K562 (cell line): ENCODE measurements at regions not wholly inside any gene's neighbourhood (a gene's known extent, or its start where the extent isn't known, plus 50 kb on each side); places are given as distances from the start of the nearest gene placed in this dataset.

Experiments
- ATAC-seq: fragments of 200-7000 bp; cut with Tn5 transposase; 3 replicates; pipeline ENCODE4 v1.9.1; 2020; ENCODE audit warnings: moderate library complexity
- BruUV-seq: library from RNA; stranded (reverse); fragments of 400-500 nt; replicated peaks from 2 replicates; lab custom pipeline; 2021; lab: Mats Ljungman, UMichigan
- CTCF ChIA-PET: fragments of 300-600 bp; formaldehyde crosslinking; extraction: SDS; loops from one replicate; lab custom pipeline; 2021; ENCODE audit warnings: low intra/inter-chr PET ratio; lab: Yijun Ruan, JAX
- POLR2A ChIA-PET: fragments of 300-600, 350-650 bp; sonication (Branson Sonifier 250); formaldehyde crosslinking; extraction: SDS; loops from one replicate; lab custom pipeline; 2021; ENCODE audit warnings: antibody characterized with exemption, inconsistent platforms; lab: Yijun Ruan, JAX
- DNase-seq, 4 experiments: peaks; one replicate each; pipeline versions ENCODE4 v3.0.0 to v3.0.0-alpha.2; 2011 to 2018; ENCODE audit warnings: low spot score in 3 of 4, mixed read lengths in 3 of 4; ENCODE audit errors: extremely low read depth in 1 of 4
- FAIRE-seq: peaks from 2 replicates; lab custom pipeline; 2011; peaks lifted over from hg19 to GRCh38; lab: Jason Lieb, UNC
- H2AFZ ChIP-seq: 2 replicates; pipeline ENCODE4 v1.6.0; 2011; ENCODE audit warnings: low read depth, low read length, control low read depth, inconsistent platforms
- H3K27ac ChIP-seq: fragments of 200-600 bp; 3 replicates; pipeline ENCODE4 v1.8.0; 2011; ENCODE audit warnings: low read depth, mild to moderate bottlenecking, control low read depth, inconsistent platforms, low read length, moderate library complexity, mixed read lengths; ENCODE audit errors: extremely low read depth
- H3K27me3 ChIP-seq, 2 experiments: fragments of 300-600 bp in 1 of 2; 2 replicates in 1 of 2; 3 replicates in 1 of 2; pipeline versions ENCODE4 v1.6.0 to v1.8.0; 2011; ENCODE audit warnings: inconsistent platforms in 2 of 2, low read length in 2 of 2, mild to moderate bottlenecking in 1 of 2, mixed read lengths in 1 of 2, moderate library complexity in 1 of 2; ENCODE audit not compliant: control insufficient read depth in 2 of 2, insufficient read depth in 2 of 2
- H3K36me3 ChIP-seq: fragments of 300-600 bp; 3 replicates; pipeline ENCODE4 v1.8.0; 2011; ENCODE audit warnings: mild to moderate bottlenecking, low read length, inconsistent platforms; ENCODE audit not compliant: control insufficient read depth, insufficient read depth
- H3K4me1 ChIP-seq, 2 experiments: fragments of 200-600 bp in 1 of 2; replicated peaks in 1 of 2; 2 replicates in 1 of 2; 3 replicates in 1 of 2; pipeline versions ENCODE4 v1.5.1 to v1.8.0; 2011; ENCODE audit warnings: inconsistent platforms in 2 of 2, low read length in 2 of 2, mild to moderate bottlenecking in 1 of 2, mixed read lengths in 1 of 2, moderate library complexity in 1 of 2; ENCODE audit not compliant: control insufficient read depth in 2 of 2, insufficient read depth in 2 of 2
- H3K4me2 ChIP-seq: 2 replicates; pipeline ENCODE4 v1.6.1; 2011; ENCODE audit warnings: low read length, control low read depth, inconsistent platforms, mixed read lengths; ENCODE audit not compliant: insufficient read depth
- H3K4me3 ChIP-seq: fragments of 200-600 bp; sonication (generic), shearing (Covaris generic); 2 replicates; pipeline ENCODE4 v1.5.1; 2016; ENCODE audit warnings: control low read depth, inconsistent platforms
- H3K79me2 ChIP-seq: fragments of 200-600 bp; 3 replicates; pipeline ENCODE4 v1.8.0; 2011; ENCODE audit warnings: low read length, inconsistent platforms; ENCODE audit not compliant: control insufficient read depth, insufficient read depth
- H3K9ac ChIP-seq, 2 experiments: 2 replicates each; pipeline versions ENCODE4 v1.6.0 to v1.6.1; 2011; ENCODE audit warnings: low read depth in 2 of 2, low read length in 2 of 2, control low read depth in 1 of 2, inconsistent platforms in 1 of 2, mild to moderate bottlenecking in 1 of 2, mixed read lengths in 1 of 2; ENCODE audit not compliant: insufficient read depth in 1 of 2
- H3K9me1 ChIP-seq: one replicate; pipeline ENCODE4 v1.6.0; 2011; ENCODE audit warnings: inconsistent platforms, mild to moderate bottlenecking, low read length, moderate library complexity; ENCODE audit not compliant: control insufficient read depth, insufficient read depth
- H3K9me3 ChIP-seq: replicated peaks from 2 replicates; pipeline ENCODE4 v1.5.1; 2011; ENCODE audit warnings: low read depth, low read length, inconsistent platforms; ENCODE audit not compliant: control insufficient read depth, insufficient read depth
- H4K20me1 ChIP-seq: replicated peaks from 2 replicates; pipeline ENCODE4 v1.6.1; 2011; ENCODE audit warnings: low read length, inconsistent platforms, mixed read lengths; ENCODE audit not compliant: control insufficient read depth, insufficient read depth
- FOXM1 ChIP-seq, 2 experiments: fragments of 450-650 bp in 1 of 2; sonication (generic) in 1 of 2; formaldehyde crosslinking in 1 of 2; IDR thresholded peaks; 2 replicates each; pipeline versions ENCODE4 v1.6.1 to v1.9.0; 2017 to 2022; ENCODE audit warnings: low read depth in 2 of 2, mild to moderate bottlenecking in 2 of 2, missing genetic modification reagents in 1 of 2, moderate library complexity in 1 of 2
- NFXL1 ChIP-seq: fragments of 450-650 bp; formaldehyde crosslinking; IDR thresholded peaks from 2 replicates; pipeline ENCODE4 v1.4.0; 2021; ENCODE audit warnings: mild to moderate bottlenecking
- SRSF7 ChIP-seq: fragments of 200-400 bp; formaldehyde crosslinking; optimal IDR thresholded peaks from 2 replicates; pipeline ENCODE3; 2017; ENCODE audit warnings: mild to moderate bottlenecking, low read depth, low read length
- ZC3H8 ChIP-seq: fragments of 450-650 bp; IDR thresholded peaks from 2 replicates; pipeline ENCODE4 v1.6.1; 2017
- ZNF146 ChIP-seq: IDR thresholded peaks from one replicate; pipeline ENCODE4 v1.6.1; 2018; ENCODE audit warnings: missing compliant biosample characterization; ENCODE audit not compliant: unreplicated experiment
- ZNF41 ChIP-seq: fragments of 250-450 bp; sonication (Bioruptor Pico); conservative IDR thresholded peaks from 2 replicates; pipeline ENCODE4 v1.4.0; 2020; ENCODE audit warnings: mild to moderate bottlenecking
- ZNF507 ChIP-seq: conservative IDR thresholded peaks from 2 replicates; pipeline ENCODE4 v1.6.1; 2017; ENCODE audit warnings: missing genetic modification characterization, missing compliant biosample characterization
- WGBS: fragments of 100-300 bp; shearing (Covaris generic); methylation state at CpG from one replicate; pipeline ENCODE4 v1.1.6; 2016; ENCODE audit warnings: low coverage, mixed read lengths; ENCODE audit not compliant: insufficient coverage; ENCODE audit errors: missing lambda C conversion rate; 5-methylcytosine and 5-hydroxymethylcytosine counted together
- in situ Hi-C: fragments of 300-500 bp; cut with MboI; formaldehyde crosslinking; loops from 4 replicates; pipeline ENCODE4 v1.15.0; 2018; ENCODE audit warnings: inconsistent platforms, mixed read lengths
- intact Hi-C: fragments of 100-400 bp; cut with micrococcal nuclease; formaldehyde crosslinking; loops from 2 replicates; pipeline ENCODE4 v1.14.2; 2022

DNA sequence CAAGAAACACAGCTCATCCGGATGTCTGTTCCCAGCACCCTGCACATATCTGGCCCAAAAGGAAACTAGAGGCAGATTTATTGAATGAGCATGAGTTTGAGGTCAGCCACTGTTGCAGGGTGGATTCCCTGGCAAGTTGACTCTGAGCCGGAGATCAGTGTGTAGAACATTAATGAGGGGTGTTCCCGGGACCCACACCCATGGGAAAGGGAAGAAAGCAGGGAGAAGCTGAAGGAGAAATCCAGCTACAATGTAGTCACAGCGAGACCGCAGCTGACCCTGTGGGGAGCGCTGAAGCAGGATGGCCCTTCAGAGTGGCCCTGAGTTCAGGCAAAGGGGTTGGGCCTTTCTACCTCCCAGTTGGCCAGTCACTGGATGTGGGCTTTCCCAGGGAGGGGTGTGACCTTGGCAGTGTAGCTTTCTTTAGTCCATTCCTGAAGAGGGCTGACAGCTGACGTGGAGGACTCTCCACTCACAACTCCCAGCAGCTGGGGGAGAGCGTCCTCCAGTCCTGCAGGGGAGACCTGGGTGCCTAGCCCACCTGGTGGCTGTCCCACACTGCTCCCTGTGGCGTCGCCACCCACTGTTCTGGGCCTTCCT, 324.2 kb upstream of the ZMIZ1 start:
- H3K4me3 ChIP-seq = no peak overlapping the region

DNA sequence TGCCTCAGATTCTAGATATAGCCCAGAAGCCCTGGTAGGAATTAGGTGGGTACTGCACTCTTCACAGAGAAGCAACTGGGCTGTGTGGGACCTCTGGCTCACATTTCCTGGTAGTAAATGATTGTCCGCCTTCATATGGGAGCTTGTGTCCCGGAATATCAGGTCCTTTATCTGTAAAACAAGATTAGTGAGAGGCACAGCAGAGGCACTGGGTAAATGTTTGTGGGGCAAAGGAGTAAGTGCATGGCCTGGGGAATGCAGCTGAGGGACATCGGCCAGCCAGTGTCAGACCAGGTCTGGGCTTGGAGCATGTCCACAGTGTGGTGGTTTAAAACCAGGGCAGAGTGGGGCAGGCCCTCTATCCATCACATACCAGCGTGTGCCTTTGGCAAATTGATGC, 323.3 kb upstream of the ZMIZ1 start:
- no peaks in the 10 kb centered on the region for H3K36me3 ChIP-seq
- FAIRE-seq = no peak
- intact Hi-C loops = no loop called here
- no TSS peak for BruUV-seq
- H3K9me3 ChIP-seq = no peaks in the 10 kb centered on the region
- TF ChIP-seq NFXL1 (no peak), ZNF146 (CRISPR knock-in tag) (no peak), ZNF507 (no peak), SRSF7 (no peak), FOXM1 (IDR thresholded peaks at IDR 0.05; ENCODE audit: low read depth) (no peak), FOXM1 (CRISPR knock-in tag; IDR thresholded peaks at IDR 0.05; ENCODE audit: low read depth) (no peak), ZNF41 (CRISPR knock-in tag) (no peak)
- TF ChIP-seq, all 486 proteins: peak for 0
- H3K9ac ChIP-seq = no peak overlapping the region
- H3K9me1 ChIP-seq = no peaks in the 10 kb centered on the region
- H3K27me3 ChIP-seq = peaks cover 16 to 51% of the 10 kb centered on the region in 2 experiments; a peak in 4 of 5 replicates
- no peak overlapping the region for H3K4me3 ChIP-seq
- no peak overlapping the region for H3K4me2 ChIP-seq
- H3K4me1 ChIP-seq = no peaks in the 10 kb centered on the region
- WGBS = 1% methylated on average over 4 of the region's 4 CpGs
- 0 out of 2 replicates have a peak, but pooled peaks cover 6% of the 10 kb centered on the region for H4K20me1 ChIP-seq
- no peaks in the 10 kb centered on the region for H3K79me2 ChIP-seq
- no peak for DNase-seq
- no peak overlapping the region for H2AFZ ChIP-seq
- in situ Hi-C loops = no loop called here
- ATAC-seq = no peak
- CTCF ChIA-PET = no interaction called here
- POLR2A ChIA-PET = no interaction called here
- no peak overlapping the region for H3K27ac ChIP-seq

More for the DNA sequence above, 324.2 kb upstream of the ZMIZ1 start:
- Histone ChIP-seq H3K9ac (0 out of 4 replicates have a peak overlapping the region, but pooled peaks of 1 of the 2 experiments have one; percentile 46), H2AFZ (no peak overlapping the region), H4K20me1 (0 out of 2 replicates have a peak, but pooled peaks cover 6% of the 10 kb centered on the region), H3K9me1 (no peaks in the 10 kb centered on the region), H3K4me1 (no peaks in the 10 kb centered on the region), H3K9me3 (no peaks in the 10 kb centered on the region), H3K4me2 (no peak overlapping the region), H3K27ac (no peak overlapping the region), H3K36me3 (no peaks in the 10 kb centered on the region), H3K27me3 (peaks cover 16 to 51% of the 10 kb centered on the region in 2 experiments; a peak in 4 of 5 replicates), H3K79me2 (no peaks in the 10 kb centered on the region)
- TF ChIP-seq ZC3H8 = no peak
- no TSS peak for BruUV-seq
- in situ Hi-C loops = no loop called here
- FAIRE-seq (no peak), ATAC-seq (peak; percentile 43), DNase-seq (no peak)
- intact Hi-C loops = no loop called here
- ChIA-PET CTCF (no interaction called here), POLR2A (no interaction called here)
- WGBS = 2% methylated on average over 10 of the region's 10 CpGs
